Loucy (cell line): ENCODE measurements at regions not wholly inside any gene's neighbourhood (a gene's known extent, or its start where the extent isn't known, plus 50 kb on each side); places are given as distances from the start of the nearest gene placed in this dataset.

Experiments
- CTCF ChIP-seq: fragments of 200-600 bp; sonication (generic); conservative IDR thresholded peaks from 2 replicates; pipeline ENCODE4 v1.5.1; 2014; ENCODE audit warnings: mild to moderate bottlenecking, antibody characterized with exemption, low read length
- EZH2phosphoT487 ChIP-seq: fragments of 200-600 bp; IDR thresholded peaks from 2 replicates; pipeline ENCODE4 v1.6.1; 2018; ENCODE audit warnings: antibody characterized with exemption, mild to moderate bottlenecking, moderate library complexity, borderline replicate concordance

DNA sequence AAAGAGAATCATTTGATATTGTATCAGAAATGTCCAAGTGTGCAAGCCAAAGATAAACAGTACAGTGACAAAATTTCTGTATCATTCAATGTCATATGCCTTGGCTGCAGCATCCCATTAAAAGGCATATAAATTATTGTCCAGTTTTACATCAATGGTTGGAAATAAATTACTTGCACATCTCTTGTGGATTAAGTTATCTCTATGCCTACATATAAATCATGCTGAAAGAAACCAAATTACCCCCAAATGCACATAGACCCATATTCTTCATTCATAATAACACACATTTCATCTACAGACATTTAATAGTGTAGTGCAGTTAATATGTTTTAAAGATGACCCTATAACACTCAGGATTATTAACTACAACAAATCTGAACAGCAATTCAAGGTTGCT lies 1415.7 kb upstream of the PCDH9 start:
- TF ChIP-seq CTCF (no peak), EZH2phosphoT487 (no peak)
